C1 segment of cervical spinal cord (tissue), 14 donors: ENCODE measurements at regions not wholly inside any gene's neighbourhood (a gene's known extent, or its start where the extent isn't known, plus 50 kb on each side); places are given as distances from the start of the nearest gene placed in this dataset.

Source experiments
- DNase-seq, 14 donors: peaks; one replicate each; lab custom pipeline; 2025; lab: John Stamatoyannopoulos, UW

- DNase-seq = no peak
Observed at GRCh38 chrX:43504394-43504793, 151.7 kb upstream of the MAOA start.

- DNase-seq = no peak
Observed at GRCh38 chrX:43505769-43506168, 150.3 kb upstream of the MAOA start.

GRCh38 chrX:43508694-43509093, 147.4 kb upstream of the MAOA start:
- DNase-seq = no peak

GRCh38 chrX:43510209-43510608, 145.9 kb upstream of the MAOA start:
- DNase-seq = no peak

- DNase-seq = no peak
Observed at GRCh38 chrX:43513085-43513484, 143.0 kb upstream of the MAOA start.

GRCh38 chrX:43514820-43515219, 141.3 kb upstream of the MAOA start:
- DNase-seq = no peak

GRCh38 chrX:43522582-43522981, 133.5 kb upstream of the MAOA start:
- no peak for DNase-seq

- no peak for DNase-seq
Observed at GRCh38 chrX:43525901-43526610, 130.0 kb upstream of the MAOA start.

GRCh38 chrX:43526878-43527277, 129.2 kb upstream of the MAOA start:
- no peak for DNase-seq

- DNase-seq = no peak
Observed at GRCh38 chrX:43527801-43528200, 128.3 kb upstream of the MAOA start.

- no peak for DNase-seq
Observed at GRCh38 chrX:43530837-43531236, 125.3 kb upstream of the MAOA start.

- no peak for DNase-seq
Observed at GRCh38 chrX:43540318-43540717, 115.8 kb upstream of the MAOA start.

GRCh38 chrX:43551590-43551989, 104.5 kb upstream of the MAOA start:
- no peak for DNase-seq

- no peak for DNase-seq
Observed at GRCh38 chrX:43552156-43552555, 103.9 kb upstream of the MAOA start.

- no peak for DNase-seq
Observed at GRCh38 chrX:43552703-43553102, 103.4 kb upstream of the MAOA start.

- no peak for DNase-seq
Observed at GRCh38 chrX:43553257-43553656, 102.8 kb upstream of the MAOA start.

- DNase-seq = no peak
Observed at GRCh38 chrX:43556207-43556606, 99.9 kb upstream of the MAOA start.

GRCh38 chrX:43557792-43558191, 98.3 kb upstream of the MAOA start:
- DNase-seq = peak in 5 of 14 donors; percentile 0 to 22 (median 3)

- DNase-seq = peak in 3 of 14 donors; percentile 1 to 24 (median 14)
Observed at GRCh38 chrX:43559644-43560043, 96.5 kb upstream of the MAOA start.

- DNase-seq = no peak
Observed at GRCh38 chrX:43560247-43560946, 95.7 kb upstream of the MAOA start.

- DNase-seq = no peak
Observed at GRCh38 chrX:43562372-43562771, 93.7 kb upstream of the MAOA start.

GRCh38 chrX:43564953-43565352, 91.1 kb upstream of the MAOA start:
- DNase-seq = no peak

- no peak for DNase-seq
Observed at GRCh38 chrX:43566170-43566569, 89.9 kb upstream of the MAOA start.
